ENCODE measurements at regions not wholly inside any gene's neighbourhood (a gene's known extent, or its start where the extent isn't known, plus 50 kb on each side); places are given as distances from the start of the nearest gene placed in this dataset.

- Histone ChIP-seq H4K91ac (ENCODE audit: low read depth, low read length, poor library complexity) (no peak overlapping the region), H3K4ac (ENCODE audit: low read length) (no peak overlapping the region), H2AFZ (ENCODE audit: low read length) (no peak overlapping the region), H2BK120ac (ENCODE audit: low read depth, low read length) (no peak overlapping the region), H3K23ac (ENCODE audit: low read depth, low read length, poor library complexity) (no peak overlapping the region), H3K4me2 (ENCODE audit: insufficient read depth, low read length, poor library complexity, severe bottlenecking) (no peak overlapping the region), H3K79me1 (ENCODE audit: low read depth, low read length) (peaks cover 2% of the 10 kb centered on the region), H3K9ac (ENCODE audit: low read depth, low read length, poor library complexity) (no peak overlapping the region), H3K4me3 (ENCODE audit: low read length in 2 of 2) (no peak overlapping the region), H3K9me3 (replicated peaks in 1 of 2; ENCODE audit: control insufficient read depth in 2 of 2, insufficient read depth in 1 of 2, low read depth in 1 of 2, low read length in 2 of 2) (peaks cover 0 to 8% of the 10 kb centered on the region in 2 donors), H2BK15ac (ENCODE audit: low read length) (no peak overlapping the region), H3K27me3 (ENCODE audit: control insufficient read depth in 3 of 3, insufficient read depth in 3 of 3, low read depth in 1 of 3, low read length in 3 of 3) (peaks cover 0 to 13% (median 0%) of the 10 kb centered on the region in 3 experiments), H2BK5ac (ENCODE audit: low read length) (no peak overlapping the region), H3K14ac (ENCODE audit: low read length) (no peak overlapping the region), H3K36me3 (replicated peaks in 1 of 2; ENCODE audit: control insufficient read depth in 2 of 2, insufficient read depth in 2 of 2, low read length in 2 of 2) (no peaks in the 10 kb centered on the region), H4K8ac (ENCODE audit: low read depth, low read length) (no peak overlapping the region), H3K4me1 (ENCODE audit: control insufficient read depth in 2 of 2, insufficient read depth in 1 of 2, low read depth in 1 of 2, low read length in 2 of 2) (no peaks in the 10 kb centered on the region), H3K18ac (ENCODE audit: low read length) (peak overlapping the region; percentile 62), H2BK12ac (ENCODE audit: low read length) (no peak overlapping the region), H3K27ac (replicated peaks; ENCODE audit: low read length) (no peak overlapping the region), H2AK5ac (ENCODE audit: low read depth, low read length) (no peak overlapping the region)
- no CpG with 5 or more reads among the region's 14 CpGs for WGBS, 2 donors (ENCODE audit: extremely low coverage in 2 of 2, insufficient read length in 2 of 2, insufficient replicate concordance in 1 of 2)
- no peak for DNase-seq (ENCODE audit: low spot score)
Observed at GRCh38 chr7:156058248-156058647, 246.0 kb upstream of the SHH start.

- H3K27me3 ChIP-seq (ENCODE audit: control insufficient read depth in 3 of 3, insufficient read depth in 3 of 3, low read depth in 1 of 3, low read length in 3 of 3), result peaks cover 0 to 13% (median 0%) of the 10 kb centered on the region in 3 experiments
- H4K8ac ChIP-seq (ENCODE audit: low read depth, low read length), result no peak overlapping the region
- no peak overlapping the region for H2BK15ac ChIP-seq (ENCODE audit: low read length)
- no peak overlapping the region for H3K4ac ChIP-seq (ENCODE audit: low read length)
- H3K14ac ChIP-seq (ENCODE audit: low read length), result no peak overlapping the region
- H3K9ac ChIP-seq (ENCODE audit: low read depth, low read length, poor library complexity), result no peak overlapping the region
- peaks cover 1% of the 10 kb centered on the region for H3K79me1 ChIP-seq (ENCODE audit: low read depth, low read length)
- WGBS, 2 donors (ENCODE audit: extremely low coverage in 2 of 2, insufficient read length in 2 of 2, insufficient replicate concordance in 1 of 2), result no CpG with 5 or more reads among the region's 8 CpGs
- H3K9me3 ChIP-seq (replicated peaks in 1 of 2; ENCODE audit: control insufficient read depth in 2 of 2, insufficient read depth in 1 of 2, low read depth in 1 of 2, low read length in 2 of 2), result peaks cover 0 to 11% of the 10 kb centered on the region in 2 donors
- peak overlapping the region; percentile 32 for H3K18ac ChIP-seq (ENCODE audit: low read length)
- H3K36me3 ChIP-seq (replicated peaks in 1 of 2; ENCODE audit: control insufficient read depth in 2 of 2, insufficient read depth in 2 of 2, low read length in 2 of 2), result no peaks in the 10 kb centered on the region
- H4K91ac ChIP-seq (ENCODE audit: low read depth, low read length, poor library complexity), result no peak overlapping the region
- no peak overlapping the region for H3K4me2 ChIP-seq (ENCODE audit: insufficient read depth, low read length, poor library complexity, severe bottlenecking)
- no peak overlapping the region for H3K27ac ChIP-seq (replicated peaks; ENCODE audit: low read length)
- no peak overlapping the region for H3K23ac ChIP-seq (ENCODE audit: low read depth, low read length, poor library complexity)
- no peak overlapping the region for H2BK120ac ChIP-seq (ENCODE audit: low read depth, low read length)
- no peak overlapping the region for H2BK5ac ChIP-seq (ENCODE audit: low read length)
- H2AFZ ChIP-seq (ENCODE audit: low read length), result no peak overlapping the region
- DNase-seq (ENCODE audit: low spot score), result no peak
- no peak overlapping the region for H3K4me3 ChIP-seq (ENCODE audit: low read length in 2 of 2)
- no peak overlapping the region for H2BK12ac ChIP-seq (ENCODE audit: low read length)
- H2AK5ac ChIP-seq (ENCODE audit: low read depth, low read length), result no peak overlapping the region
- H3K4me1 ChIP-seq (ENCODE audit: control insufficient read depth in 2 of 2, insufficient read depth in 1 of 2, low read depth in 1 of 2, low read length in 2 of 2), result no peaks in the 10 kb centered on the region
Observed at GRCh38 chr7:156056534-156056933, 244.3 kb upstream of the SHH start.

GRCh38 chr7:156055206-156055822 lies 243.1 kb upstream of the SHH start:
- H3K23ac ChIP-seq (ENCODE audit: low read depth, low read length, poor library complexity), result peak overlapping the region; percentile 25
- no peak overlapping the region for H2BK5ac ChIP-seq (ENCODE audit: low read length)
- no peak overlapping the region for H3K14ac ChIP-seq (ENCODE audit: low read length)
- no peak overlapping the region for H4K91ac ChIP-seq (ENCODE audit: low read depth, low read length, poor library complexity)
- peak overlapping the region; percentile 33 for H3K18ac ChIP-seq (ENCODE audit: low read length)
- H3K4me1 ChIP-seq (ENCODE audit: control insufficient read depth in 2 of 2, insufficient read depth in 1 of 2, low read depth in 1 of 2, low read length in 2 of 2), result no peaks in the 10 kb centered on the region
- no peak overlapping the region for H2AFZ ChIP-seq (ENCODE audit: low read length)
- no peaks in the 10 kb centered on the region for H3K36me3 ChIP-seq (replicated peaks in 1 of 2; ENCODE audit: control insufficient read depth in 2 of 2, insufficient read depth in 2 of 2, low read length in 2 of 2)
- H3K4me2 ChIP-seq (ENCODE audit: insufficient read depth, low read length, poor library complexity, severe bottlenecking), result no peak overlapping the region
- WGBS, 2 donors (ENCODE audit: extremely low coverage in 2 of 2, insufficient read length in 2 of 2, insufficient replicate concordance in 1 of 2), result no CpG with 5 or more reads among the region's 10 CpGs
- H3K27me3 ChIP-seq (ENCODE audit: control insufficient read depth in 3 of 3, insufficient read depth in 3 of 3, low read depth in 1 of 3, low read length in 3 of 3), result peaks cover 0 to 13% (median 0%) of the 10 kb centered on the region in 3 experiments
- no peaks in the 10 kb centered on the region for H3K79me1 ChIP-seq (ENCODE audit: low read depth, low read length)
- H3K4me3 ChIP-seq (ENCODE audit: low read length in 2 of 2), result no peak overlapping the region
- no peak for DNase-seq (ENCODE audit: low spot score)
- H3K27ac ChIP-seq (replicated peaks; ENCODE audit: low read length), result no peak overlapping the region
- H2BK120ac ChIP-seq (ENCODE audit: low read depth, low read length), result no peak overlapping the region
- H2BK15ac ChIP-seq (ENCODE audit: low read length), result no peak overlapping the region
- H3K9me3 ChIP-seq (replicated peaks in 1 of 2; ENCODE audit: control insufficient read depth in 2 of 2, insufficient read depth in 1 of 2, low read depth in 1 of 2, low read length in 2 of 2), result peaks cover 0 to 4% of the 10 kb centered on the region in 2 donors
- no peak overlapping the region for H2BK12ac ChIP-seq (ENCODE audit: low read length)
- H4K8ac ChIP-seq (ENCODE audit: low read depth, low read length), result no peak overlapping the region
- peak overlapping the region; percentile 61 for H3K9ac ChIP-seq (ENCODE audit: low read depth, low read length, poor library complexity)
- no peak overlapping the region for H2AK5ac ChIP-seq (ENCODE audit: low read depth, low read length)
- H3K4ac ChIP-seq (ENCODE audit: low read length), result no peak overlapping the region

- no peak for DNase-seq (ENCODE audit: low spot score)
- Histone ChIP-seq H2BK120ac (ENCODE audit: low read depth, low read length) (no peak overlapping the region), H3K79me1 (ENCODE audit: low read depth, low read length) (no peaks in the 10 kb centered on the region), H3K14ac (ENCODE audit: low read length) (no peak overlapping the region), H3K4me3 (ENCODE audit: low read length in 2 of 2) (no peak overlapping the region), H3K9ac (ENCODE audit: low read depth, low read length, poor library complexity) (no peak overlapping the region), H3K27ac (replicated peaks; ENCODE audit: low read length) (no peak overlapping the region), H2BK5ac (ENCODE audit: low read length) (no peak overlapping the region), H3K27me3 (ENCODE audit: control insufficient read depth in 3 of 3, insufficient read depth in 3 of 3, low read depth in 1 of 3, low read length in 3 of 3) (peaks cover 0 to 7% (median 0%) of the 10 kb centered on the region in 3 experiments), H2BK15ac (ENCODE audit: low read length) (no peak overlapping the region), H3K4me1 (ENCODE audit: control insufficient read depth in 2 of 2, insufficient read depth in 1 of 2, low read depth in 1 of 2, low read length in 2 of 2) (no peaks in the 10 kb centered on the region), H2BK12ac (ENCODE audit: low read length) (no peak overlapping the region), H3K4me2 (ENCODE audit: insufficient read depth, low read length, poor library complexity, severe bottlenecking) (no peak overlapping the region), H3K4ac (ENCODE audit: low read length) (no peak overlapping the region), H3K18ac (ENCODE audit: low read length) (no peak overlapping the region), H2AK5ac (ENCODE audit: low read depth, low read length) (peak overlapping the region; percentile 40), H3K36me3 (replicated peaks in 1 of 2; ENCODE audit: control insufficient read depth in 2 of 2, insufficient read depth in 2 of 2, low read length in 2 of 2) (no peaks in the 10 kb centered on the region), H3K9me3 (replicated peaks in 1 of 2; ENCODE audit: control insufficient read depth in 2 of 2, insufficient read depth in 1 of 2, low read depth in 1 of 2, low read length in 2 of 2) (peaks cover 0 to 4% of the 10 kb centered on the region in 2 donors), H4K91ac (ENCODE audit: low read depth, low read length, poor library complexity) (no peak overlapping the region), H4K8ac (ENCODE audit: low read depth, low read length) (no peak overlapping the region), H2AFZ (ENCODE audit: low read length) (no peak overlapping the region), H3K23ac (ENCODE audit: low read depth, low read length, poor library complexity) (no peak overlapping the region)
- 100% methylated on average over 1 of the region's 1 CpG for WGBS, 2 donors (ENCODE audit: extremely low coverage in 2 of 2, insufficient read length in 2 of 2, insufficient replicate concordance in 1 of 2)
Observed at GRCh38 chr7:156051884-156052283, 239.6 kb upstream of the SHH start.
